ENCODE measurements at regions not wholly inside any gene's neighbourhood (a gene's known extent, or its start where the extent isn't known, plus 50 kb on each side); places are given as distances from the start of the nearest gene placed in this dataset.

DNA sequence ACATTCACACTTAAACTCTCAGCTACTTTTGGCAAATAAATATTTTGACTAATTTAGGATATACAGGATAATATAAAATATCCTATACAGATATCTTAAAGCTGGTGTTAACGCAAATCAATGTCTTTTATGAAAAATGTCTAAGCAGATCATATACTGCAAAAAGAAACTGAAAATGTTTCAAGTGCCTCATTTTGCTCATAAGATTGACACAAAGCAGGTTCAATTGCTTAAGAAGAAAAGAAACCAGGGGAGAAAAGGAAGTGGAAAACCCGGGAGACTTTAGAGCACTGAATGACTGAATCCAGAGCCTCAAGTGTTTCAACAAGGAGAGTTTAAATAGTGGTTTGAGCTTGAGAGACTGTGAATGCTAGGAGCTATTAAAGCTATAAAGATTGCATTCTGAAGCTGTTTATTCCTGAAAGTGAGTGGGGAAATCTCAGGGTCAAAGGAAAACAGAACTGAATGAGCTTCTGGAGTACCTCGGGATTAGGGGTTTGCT lies 1943.0 kb downstream of the MRPL39 start:
- no peak overlapping the region for H3K4me3 ChIP-seq (ENCODE audit: low read length)
- H3F3A ChIP-seq (ENCODE audit: insufficient read depth, low read length, poor library complexity, severe bottlenecking): no peaks in the 10 kb centered on the region
- H3K4me2 ChIP-seq (ENCODE audit: low read length): peak overlapping the region; percentile 21
- H3K79me2 ChIP-seq (replicated peaks; ENCODE audit: insufficient read depth, low read length): no peaks in the 10 kb centered on the region
- no peak overlapping the region for H3K9ac ChIP-seq (ENCODE audit: low read length)
- H3K9me3 ChIP-seq (ENCODE audit: low read length): no peaks in the 10 kb centered on the region
- H2AFZ ChIP-seq (ENCODE audit: low read depth, low read length): no peak overlapping the region
- peak overlapping the region; percentile 17 for H3K27ac ChIP-seq (ENCODE audit: low read length)
- H4K20me1 ChIP-seq (ENCODE audit: insufficient read depth): no peaks in the 10 kb centered on the region
- no peaks in the 10 kb centered on the region for H3K27me3 ChIP-seq (ENCODE audit: insufficient read depth, low read depth, low read length)
- H3K36me3 ChIP-seq (ENCODE audit: insufficient read depth, low read length): no peaks in the 10 kb centered on the region
- TF ChIP-seq, protein P1, sequence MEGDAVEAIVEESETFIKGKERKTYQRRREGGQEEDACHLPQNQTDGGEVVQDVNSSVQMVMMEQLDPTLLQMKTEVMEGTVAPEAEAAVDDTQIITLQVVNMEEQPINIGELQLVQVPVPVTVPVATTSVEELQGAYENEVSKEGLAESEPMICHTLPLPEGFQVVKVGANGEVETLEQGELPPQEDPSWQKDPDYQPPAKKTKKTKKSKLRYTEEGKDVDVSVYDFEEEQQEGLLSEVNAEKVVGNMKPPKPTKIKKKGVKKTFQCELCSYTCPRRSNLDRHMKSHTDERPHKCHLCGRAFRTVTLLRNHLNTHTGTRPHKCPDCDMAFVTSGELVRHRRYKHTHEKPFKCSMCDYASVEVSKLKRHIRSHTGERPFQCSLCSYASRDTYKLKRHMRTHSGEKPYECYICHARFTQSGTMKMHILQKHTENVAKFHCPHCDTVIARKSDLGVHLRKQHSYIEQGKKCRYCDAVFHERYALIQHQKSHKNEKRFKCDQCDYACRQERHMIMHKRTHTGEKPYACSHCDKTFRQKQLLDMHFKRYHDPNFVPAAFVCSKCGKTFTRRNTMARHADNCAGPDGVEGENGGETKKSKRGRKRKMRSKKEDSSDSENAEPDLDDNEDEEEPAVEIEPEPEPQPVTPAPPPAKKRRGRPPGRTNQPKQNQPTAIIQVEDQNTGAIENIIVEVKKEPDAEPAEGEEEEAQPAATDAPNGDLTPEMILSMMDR (IDR thresholded peaks at IDR 0.05; ENCODE audit: poor library complexity, severe bottlenecking): no peak
- peak; percentile 55 for TF ChIP-seq REST (IDR thresholded peaks at IDR 0.05; ENCODE audit: borderline replicate concordance)
- TF ChIP-seq MXI1 (conservative IDR thresholded peaks at IDR 0.05; ENCODE audit: poor library complexity, severe bottlenecking): no peak
- no peak for TF ChIP-seq SMC3 (conservative IDR thresholded peaks at IDR 0.05; ENCODE audit: poor library complexity)
- TF ChIP-seq EP300 (conservative IDR thresholded peaks at IDR 0.05; ENCODE audit: poor library complexity, severe bottlenecking): no peak
- no peak for TF ChIP-seq RAD21 (conservative IDR thresholded peaks at IDR 0.05)
- TF ChIP-seq POLR2AphosphoS5 (IDR thresholded peaks at IDR 0.05): peak; percentile 43
- no peak for TF ChIP-seq TAF1 (IDR thresholded peaks at IDR 0.05; ENCODE audit: low read depth)
- no peak for TF ChIP-seq EZH2 (IDR thresholded peaks at IDR 0.05; ENCODE audit: borderline replicate concordance, insufficient read depth, low read length, poor library complexity, severe bottlenecking)
- H3K9me2 ChIP-seq (ENCODE audit: insufficient read depth, low read length): no peaks in the 10 kb centered on the region

- H3F3A ChIP-seq (ENCODE audit: insufficient read depth, low read length, poor library complexity, severe bottlenecking): no peaks in the 10 kb centered on the region
- H3K4me2 ChIP-seq (ENCODE audit: low read length): no peak overlapping the region
- H3K9me2 ChIP-seq (ENCODE audit: insufficient read depth, low read length): no peaks in the 10 kb centered on the region
- no peaks in the 10 kb centered on the region for H3K27me3 ChIP-seq (ENCODE audit: insufficient read depth, low read depth, low read length)
- no peaks in the 10 kb centered on the region for H4K20me1 ChIP-seq (ENCODE audit: insufficient read depth)
- H3K36me3 ChIP-seq (ENCODE audit: insufficient read depth, low read length): no peaks in the 10 kb centered on the region
- no peak overlapping the region for H3K9ac ChIP-seq (ENCODE audit: low read length)
- H3K4me3 ChIP-seq (ENCODE audit: low read length): no peak overlapping the region
- TF ChIP-seq, protein P1 (IDR thresholded peaks at IDR 0.05; ENCODE audit: poor library complexity, severe bottlenecking): no peak
- TF ChIP-seq POLR2AphosphoS5 (IDR thresholded peaks at IDR 0.05): no peak
- TF ChIP-seq TAF1 (IDR thresholded peaks at IDR 0.05; ENCODE audit: low read depth): no peak
- H2AFZ ChIP-seq (ENCODE audit: low read depth, low read length): no peak overlapping the region
- H3K9me3 ChIP-seq (ENCODE audit: low read length): no peaks in the 10 kb centered on the region
- H3K79me2 ChIP-seq (replicated peaks; ENCODE audit: insufficient read depth, low read length): no peaks in the 10 kb centered on the region
- no peak overlapping the region for H3K27ac ChIP-seq (ENCODE audit: low read length)
These were observed 1946.7 kb downstream of the MRPL39 start for GRCh38 chr21:23660560-23660959.

Measured in neural cell (in vitro differentiated cells).